BLaER1 (cell line): ENCODE measurements at regions not wholly inside any gene's neighbourhood (a gene's known extent, or its start where the extent isn't known, plus 50 kb on each side); places are given as distances from the start of the nearest gene placed in this dataset.
"Not testable (repeated sequence)": the region's sequence is repeated elsewhere in the genome, so short reads cannot be mapped to it uniquely, and the experiment has no call there.

Experiments used
- H3K27ac ChIP-seq: shearing (Covaris generic); formaldehyde crosslinking; 2 replicates; pipeline ENCODE4 v1.8.1; 2022
- H3K27me3 ChIP-seq: shearing (Covaris generic); formaldehyde crosslinking; 2 replicates; pipeline ENCODE4 v1.8.1; 2022
- H3K36me3 ChIP-seq: shearing (Covaris generic); formaldehyde crosslinking; 2 replicates; pipeline ENCODE4 v1.8.1; 2022
- H3K4me1 ChIP-seq: shearing (Covaris generic); formaldehyde crosslinking; 2 replicates; pipeline ENCODE4 v1.8.1; 2022
- H3K4me2 ChIP-seq: shearing (Covaris generic); formaldehyde crosslinking; 2 replicates; pipeline ENCODE4 v1.8.1; 2022
- H3K4me3 ChIP-seq: shearing (Covaris generic); formaldehyde crosslinking; 2 replicates; pipeline ENCODE4 v1.8.1; 2022
- H3K9ac ChIP-seq: shearing (Covaris generic); formaldehyde crosslinking; 2 replicates; pipeline ENCODE4 v1.8.1; 2022
- H3K9me3 ChIP-seq: shearing (Covaris generic); formaldehyde crosslinking; 2 replicates; pipeline ENCODE4 v1.8.1; 2022
- H4K20me1 ChIP-seq: shearing (Covaris generic); formaldehyde crosslinking; 2 replicates; pipeline ENCODE4 v1.8.1; 2022
- Cebpa-rat ChIP-seq: shearing (Covaris generic); IDR thresholded peaks from 2 replicates; pipeline ENCODE4 v1.8.1; 2022

DNA sequence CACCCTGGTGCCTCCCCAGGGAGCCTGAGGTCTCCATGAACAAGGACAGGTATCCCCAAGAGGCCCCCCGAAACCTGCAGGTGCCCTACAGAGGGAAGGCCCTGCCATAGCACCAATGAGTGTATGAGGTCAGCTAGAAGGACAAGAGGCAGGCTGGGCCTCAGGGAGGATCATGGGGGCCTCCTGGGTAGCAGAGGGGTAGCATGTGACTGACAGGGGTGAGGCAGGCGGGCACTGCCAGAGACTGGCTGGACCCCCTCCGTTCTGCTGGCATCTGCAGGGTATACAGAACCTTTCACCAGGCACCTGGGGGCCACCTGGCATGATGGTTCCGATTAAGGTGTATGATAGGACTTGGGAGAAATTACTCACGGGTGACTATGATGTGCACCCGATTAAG, 79.2 kb upstream of the KCTD7 start:
- Histone ChIP-seq H3K9ac (no peak overlapping the region), H3K27ac (no peak overlapping the region), H3K4me1 (peaks cover 9% of the 10 kb centered on the region), H3K4me2 (no peak overlapping the region), H4K20me1 (no peaks in the 10 kb centered on the region), H3K9me3 (no peaks in the 10 kb centered on the region), H3K4me3 (no peak overlapping the region), H3K27me3 (no peaks in the 10 kb centered on the region), H3K36me3 (peaks cover 96% of the 10 kb centered on the region)
- TF ChIP-seq Cebpa-rat, result no peak

DNA sequence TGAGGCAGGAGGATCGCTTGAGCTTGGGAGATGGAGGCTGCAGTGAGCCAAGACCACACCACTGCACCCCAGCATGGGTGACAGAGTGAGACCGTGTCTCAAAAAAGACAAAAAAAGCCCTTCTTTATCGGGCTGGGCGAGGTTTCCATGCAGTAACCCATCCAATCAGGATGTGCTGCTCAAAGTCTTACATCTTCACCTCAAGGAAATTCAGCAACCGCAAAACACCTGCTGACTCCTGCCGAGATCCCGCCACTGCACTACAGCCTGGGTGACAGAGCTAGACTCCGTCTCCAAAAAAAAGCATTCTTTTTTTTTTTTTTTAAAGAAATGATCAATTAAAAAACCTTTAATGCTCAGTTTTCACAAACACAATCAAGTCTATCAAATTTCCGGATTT, 75.7 kb upstream of the KCTD7 start:
- peaks cover 96% of the 10 kb centered on the region for H3K36me3 ChIP-seq
- peaks cover 22% of the 10 kb centered on the region for H4K20me1 ChIP-seq
- no peak overlapping the region for H3K4me3 ChIP-seq
- no peak overlapping the region for H3K4me2 ChIP-seq
- H3K27me3 ChIP-seq, result no peaks in the 10 kb centered on the region
- no peak overlapping the region for H3K9ac ChIP-seq
- no peaks in the 10 kb centered on the region for H3K9me3 ChIP-seq
- no peak for TF ChIP-seq Cebpa-rat
- H3K4me1 ChIP-seq, result no peaks in the 10 kb centered on the region
- H3K27ac ChIP-seq, result no peak overlapping the region

DNA sequence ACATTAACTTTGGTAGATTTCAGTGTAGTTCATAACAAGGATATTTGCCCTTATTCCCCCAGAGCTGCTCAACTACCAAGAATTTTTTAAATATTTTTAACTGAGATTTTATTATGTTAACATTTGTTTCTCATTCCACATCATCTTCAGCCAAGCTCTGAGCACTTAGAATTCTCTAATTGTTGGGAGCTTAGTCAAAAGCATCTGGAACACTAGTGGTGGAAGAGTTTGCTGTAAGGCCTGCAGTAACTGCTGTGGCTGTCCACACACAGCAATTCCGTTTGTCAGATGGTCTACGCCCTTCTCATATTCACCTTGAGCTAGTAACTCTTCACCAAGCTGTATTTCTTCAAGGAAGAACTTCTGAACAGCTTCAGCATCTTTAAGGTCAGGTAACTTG, 75.0 kb upstream of the KCTD7 start:
- H3K36me3 ChIP-seq, result peaks cover 96% of the 10 kb centered on the region
- not testable (repeated sequence) for H3K4me2 ChIP-seq

DNA sequence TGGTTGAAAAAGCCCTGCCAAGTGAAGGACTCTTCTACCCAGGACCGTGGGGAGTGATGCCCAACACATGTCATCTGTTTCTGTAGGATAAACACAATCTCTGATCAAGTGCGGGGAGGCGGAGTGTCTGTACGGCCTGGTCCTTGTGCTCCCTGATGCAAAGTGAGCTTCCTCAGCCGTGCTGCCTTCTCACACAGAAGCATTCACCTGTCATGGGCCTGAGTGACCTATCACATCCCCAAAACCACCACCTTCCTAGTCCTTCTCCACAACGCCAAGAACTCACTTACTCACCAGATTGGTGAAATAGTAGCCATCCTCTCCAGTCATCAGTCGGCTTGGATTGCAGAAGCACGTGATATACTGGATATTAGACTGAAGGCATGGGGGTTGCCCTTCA, 74.4 kb upstream of the KCTD7 start:
- not testable (repeated sequence) for H3K27ac ChIP-seq, H3K4me2 ChIP-seq, H3K9me3 ChIP-seq, H3K4me3 ChIP-seq, H3K4me1 ChIP-seq, H3K9ac ChIP-seq, H3K27me3 ChIP-seq
- H4K20me1 ChIP-seq, result peaks cover 35% of the 10 kb centered on the region
- H3K36me3 ChIP-seq, result peaks cover 96% of the 10 kb centered on the region

More for the DNA sequence above, 75.0 kb upstream of the KCTD7 start:
- peaks cover 29% of the 10 kb centered on the region for H4K20me1 ChIP-seq
- H3K9me3 ChIP-seq, H3K27ac ChIP-seq, H3K27me3 ChIP-seq, H3K4me1 ChIP-seq, H3K4me3 ChIP-seq, H3K9ac ChIP-seq: not testable (repeated sequence)

DNA sequence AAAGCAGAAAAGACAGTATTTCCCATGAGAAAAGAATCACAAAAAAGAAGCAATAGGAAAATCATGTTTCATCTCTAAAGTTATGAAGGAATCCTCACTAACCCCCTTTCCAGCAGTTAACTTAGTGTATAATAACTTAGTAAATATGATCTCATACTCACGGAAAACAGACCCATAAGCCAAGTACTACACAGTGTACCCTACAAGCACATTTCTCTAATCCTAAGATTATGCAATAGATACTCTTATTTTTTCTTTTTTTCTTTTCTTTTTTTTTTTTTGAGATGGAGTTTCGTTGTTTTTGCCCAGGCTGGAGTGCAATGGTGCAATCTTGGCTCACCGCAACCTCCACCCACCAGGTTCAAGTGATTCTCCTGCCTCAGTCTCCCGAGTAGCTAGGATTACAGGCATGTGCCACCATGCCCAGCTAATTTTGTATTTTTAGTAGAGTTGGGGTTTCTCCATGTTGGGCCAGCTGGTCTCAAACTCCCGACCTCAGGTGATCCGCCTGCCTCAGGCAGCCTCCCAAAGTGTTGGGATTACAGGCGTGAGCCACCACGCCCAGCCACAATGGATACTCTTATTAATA, 73.7 kb upstream of the KCTD7 start:
- H3K4me3 ChIP-seq, H3K9ac ChIP-seq, H3K4me1 ChIP-seq, H3K4me2 ChIP-seq, H3K9me3 ChIP-seq, H3K27ac ChIP-seq, H3K27me3 ChIP-seq: not testable (repeated sequence)
- Histone ChIP-seq H4K20me1 (peaks cover 40% of the 10 kb centered on the region), H3K36me3 (peaks cover 96% of the 10 kb centered on the region)

DNA sequence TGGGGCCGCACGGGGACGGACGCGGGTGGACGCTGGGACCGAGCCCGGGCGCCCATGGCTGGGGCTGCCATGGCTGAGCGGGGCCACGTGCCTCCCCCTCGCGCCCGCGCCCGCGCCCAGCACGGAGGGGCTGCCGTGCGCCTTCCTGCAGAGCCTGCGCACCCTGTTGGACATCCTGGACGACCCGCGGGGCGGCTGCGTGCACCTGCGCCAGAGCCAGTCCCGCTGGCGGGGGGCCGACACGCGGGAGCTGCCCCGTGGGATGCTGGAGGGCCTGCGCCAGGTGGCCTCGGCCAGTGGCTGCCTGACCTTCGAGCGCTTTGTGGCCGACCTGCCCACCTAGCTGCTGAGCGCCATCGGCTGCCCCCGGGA, 72.5 kb upstream of the KCTD7 start:
- Histone ChIP-seq H3K9me3 (no peaks in the 10 kb centered on the region), H3K27ac (no peak overlapping the region), H3K4me1 (no peaks in the 10 kb centered on the region), H3K9ac (no peak overlapping the region), H3K4me3 (no peak overlapping the region), H3K27me3 (no peaks in the 10 kb centered on the region), H3K4me2 (no peak overlapping the region), H3K36me3 (peaks cover 96% of the 10 kb centered on the region), H4K20me1 (peaks cover 50% of the 10 kb centered on the region)
- TF ChIP-seq Cebpa-rat, result no peak

DNA sequence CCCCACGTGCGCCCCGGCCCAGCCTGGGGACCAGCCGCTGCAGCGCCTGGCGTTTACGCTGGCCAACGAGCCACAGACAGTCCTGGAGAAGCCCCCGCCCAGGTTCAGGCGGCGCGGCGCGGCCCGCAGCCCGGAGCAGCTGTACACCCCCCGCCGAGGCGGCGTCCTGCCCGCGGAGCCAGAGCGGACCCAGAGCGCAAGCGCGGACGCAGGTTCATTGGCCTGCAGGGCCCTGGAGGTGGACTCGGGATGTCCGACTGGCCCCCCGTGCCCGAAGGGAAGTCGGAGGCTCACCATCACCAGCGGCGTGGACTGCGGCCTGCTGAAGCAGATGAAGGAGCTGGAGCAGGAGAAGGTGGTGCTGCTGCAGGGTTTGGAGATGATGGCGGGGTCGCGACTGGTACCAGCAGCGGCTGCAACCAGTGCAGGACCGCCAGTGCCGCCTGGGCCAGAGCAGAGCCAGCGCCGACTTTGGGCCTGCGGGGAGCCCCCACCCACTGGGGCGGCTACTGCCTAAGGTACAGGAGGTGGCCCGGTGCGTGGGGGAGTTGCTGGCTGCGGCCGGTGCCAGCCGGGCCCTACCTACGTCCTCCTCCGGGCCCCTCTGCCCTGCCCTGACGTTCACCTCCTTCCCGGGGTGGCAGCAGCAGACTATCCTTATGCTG, 72.0 kb upstream of the KCTD7 start:
- H4K20me1 ChIP-seq, result peaks cover 55% of the 10 kb centered on the region
- no peak overlapping the region for H3K4me3 ChIP-seq
- no peak overlapping the region for H3K27ac ChIP-seq
- peaks cover 96% of the 10 kb centered on the region for H3K36me3 ChIP-seq
- H3K9me3 ChIP-seq, result no peaks in the 10 kb centered on the region
- no peak for TF ChIP-seq Cebpa-rat
- no peaks in the 10 kb centered on the region for H3K27me3 ChIP-seq
- H3K4me1 ChIP-seq, result no peaks in the 10 kb centered on the region
- H3K9ac ChIP-seq, result no peak overlapping the region
- no peak overlapping the region for H3K4me2 ChIP-seq

DNA sequence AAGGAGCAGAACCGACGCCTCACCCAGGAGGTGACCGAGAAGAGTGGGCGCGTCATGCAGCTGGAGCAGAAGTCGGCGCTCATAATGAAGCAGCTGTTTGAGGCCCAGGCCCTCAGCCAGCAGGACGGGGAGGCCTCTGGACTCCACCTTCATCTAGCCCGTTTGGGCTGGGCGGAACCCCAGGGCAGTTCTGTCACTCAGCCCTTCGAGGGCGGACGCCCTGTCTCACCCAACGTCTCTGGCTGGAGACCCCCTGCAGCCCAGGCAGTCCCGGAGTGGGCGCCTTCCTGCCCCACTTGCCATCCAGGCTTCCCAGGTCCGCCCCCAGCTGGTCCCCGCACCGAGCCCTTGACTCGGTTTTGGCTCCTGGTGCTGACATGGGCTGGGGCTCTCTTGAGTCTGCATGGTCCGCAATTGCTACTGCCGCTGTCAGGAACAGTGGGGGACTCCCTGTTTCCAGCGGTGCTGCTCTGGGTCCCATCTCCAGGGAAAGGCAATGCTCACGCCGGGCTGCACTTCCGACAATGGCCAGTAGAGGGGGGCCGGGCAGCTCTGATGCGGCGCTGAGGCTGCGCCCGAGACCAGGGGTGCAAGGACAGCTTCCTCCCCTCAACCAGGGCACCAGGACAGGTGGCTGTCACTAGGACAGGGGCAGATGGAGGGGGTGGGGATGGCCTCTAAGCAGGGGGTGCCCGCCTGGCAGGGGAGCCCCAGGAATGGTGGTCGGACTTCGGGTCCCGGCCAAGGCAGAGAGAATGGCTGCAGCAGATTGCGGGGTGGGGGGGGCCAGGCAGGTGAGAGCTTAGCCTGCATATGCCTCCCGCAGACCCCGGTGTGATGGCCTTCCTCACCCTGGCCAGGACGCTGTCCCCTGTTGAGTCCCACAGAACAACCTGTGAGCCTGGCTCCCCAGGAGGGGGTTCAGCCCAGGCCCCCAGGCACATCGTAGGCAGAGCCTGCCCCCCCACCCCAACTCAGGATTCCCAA, 71.2 kb upstream of the KCTD7 start:
- no peaks in the 10 kb centered on the region for H3K27me3 ChIP-seq
- TF ChIP-seq Cebpa-rat, result no peak
- no peak overlapping the region for H3K4me3 ChIP-seq
- H4K20me1 ChIP-seq, result peaks cover 64% of the 10 kb centered on the region
- no peaks in the 10 kb centered on the region for H3K9me3 ChIP-seq
- no peak overlapping the region for H3K27ac ChIP-seq
- peaks cover 95% of the 10 kb centered on the region for H3K36me3 ChIP-seq
- H3K4me2 ChIP-seq, result no peak overlapping the region
- no peaks in the 10 kb centered on the region for H3K4me1 ChIP-seq
- no peak overlapping the region for H3K9ac ChIP-seq

DNA sequence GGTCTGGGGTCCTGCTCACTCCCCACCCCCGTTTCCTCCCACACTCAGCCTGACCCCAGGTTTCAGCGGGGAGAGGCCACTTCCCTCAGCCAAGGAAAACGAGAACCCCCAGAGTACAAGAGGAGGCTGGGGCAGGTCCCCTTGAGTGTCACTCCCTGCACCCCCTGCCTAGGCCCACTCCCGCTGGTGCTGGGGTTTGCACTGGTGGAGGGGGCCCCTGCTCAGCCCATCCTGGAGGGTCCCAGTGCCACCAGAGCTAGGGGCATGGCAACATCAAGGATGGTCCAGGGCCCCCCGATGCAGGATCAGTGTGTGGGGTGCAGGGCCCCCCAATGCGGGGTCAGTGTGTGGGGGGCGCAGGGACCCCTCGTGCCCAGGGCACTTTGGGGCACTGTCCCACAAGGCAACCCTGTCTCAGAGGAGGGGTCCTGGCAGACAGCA, 70.5 kb upstream of the KCTD7 start:
- Histone ChIP-seq H4K20me1 (peaks cover 71% of the 10 kb centered on the region), H3K27ac (no peak overlapping the region), H3K36me3 (peaks cover 91% of the 10 kb centered on the region), H3K4me1 (no peaks in the 10 kb centered on the region), H3K4me2 (no peak overlapping the region), H3K4me3 (no peak overlapping the region), H3K27me3 (no peaks in the 10 kb centered on the region), H3K9me3 (no peaks in the 10 kb centered on the region), H3K9ac (no peak overlapping the region)
- no peak for TF ChIP-seq Cebpa-rat
